ENCODE measurements at regions not wholly inside any gene's neighbourhood (a gene's known extent, or its start where the extent isn't known, plus 50 kb on each side); places are given as distances from the start of the nearest gene placed in this dataset.
A peak's percentile ranks its signal among the peaks of the same experiment; 100 is the strongest.
"Not testable (repeated sequence)": the region's sequence is repeated elsewhere in the genome, so short reads cannot be mapped to it uniquely, and the experiment has no call there.

DNA sequence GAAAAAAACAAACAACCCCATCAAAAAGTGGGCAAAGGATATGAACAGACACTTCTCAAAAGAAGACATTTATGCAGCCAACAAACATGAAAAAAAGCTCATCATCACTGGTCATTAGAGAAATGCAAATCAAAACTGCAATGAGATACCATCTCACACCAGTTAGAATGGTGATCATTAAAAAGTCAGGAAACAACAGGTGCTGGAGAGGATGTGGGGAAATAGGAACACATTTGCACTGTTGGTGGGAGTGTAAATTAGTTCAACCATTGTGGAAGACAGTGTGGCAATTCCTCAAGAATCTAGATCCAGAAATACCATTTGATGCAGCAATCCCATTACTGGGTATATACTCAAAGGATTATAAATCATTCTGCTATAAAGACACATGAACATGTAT lies 85.5 kb upstream of the WSB1 start:
- not testable (repeated sequence) for DNase-seq

DNA sequence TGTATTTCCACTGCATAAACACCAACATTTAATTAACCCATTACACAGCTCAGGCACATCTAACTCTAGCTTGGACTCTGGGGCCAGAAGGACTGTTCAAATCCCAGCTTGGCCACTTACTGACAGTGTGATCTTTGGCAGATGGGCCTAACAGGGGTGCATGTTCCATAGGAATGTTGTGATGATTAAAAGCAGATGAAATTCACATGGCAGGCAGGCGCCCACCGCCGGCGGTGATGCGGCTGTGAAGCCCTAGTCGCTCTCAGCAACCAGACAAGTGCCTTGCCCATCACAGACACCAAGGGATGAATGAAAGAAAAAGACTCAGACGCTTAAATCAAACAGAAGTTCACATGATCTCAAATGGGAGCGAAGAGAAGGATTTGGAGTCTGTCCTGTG lies 84.6 kb upstream of the WSB1 start:
- no peak for DNase-seq

DNA sequence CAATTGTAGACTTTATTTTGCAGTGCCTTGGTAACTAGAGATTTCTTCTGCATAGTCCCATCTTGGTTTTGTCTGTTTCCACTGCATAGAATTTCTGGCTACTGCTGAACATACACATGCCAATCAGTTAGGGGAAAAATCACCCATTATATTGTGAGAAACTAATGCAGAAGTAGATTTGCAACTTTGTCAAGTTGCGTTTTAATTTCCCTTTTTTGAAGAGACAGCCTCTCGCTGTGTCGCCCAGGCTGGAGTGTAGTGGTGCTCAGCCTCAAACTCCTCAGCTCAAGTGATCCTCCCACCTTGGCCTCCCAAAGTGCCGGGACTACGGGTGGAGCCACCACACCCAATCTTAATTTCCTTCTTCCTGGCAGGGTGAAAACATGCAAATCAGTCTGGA lies 83.1 kb upstream of the WSB1 start:
- DNase-seq, result not testable (repeated sequence)

GRCh38 chr17:27216836-27217235 lies 77.1 kb upstream of the WSB1 start:
- DNase-seq, result no peak

- no peak for DNase-seq
Measured at GRCh38 chr17:27217631-27218030, 76.3 kb upstream of the WSB1 start.

- no peak for DNase-seq
Measured at GRCh38 chr17:27218041-27218440, 75.9 kb upstream of the WSB1 start.

DNA sequence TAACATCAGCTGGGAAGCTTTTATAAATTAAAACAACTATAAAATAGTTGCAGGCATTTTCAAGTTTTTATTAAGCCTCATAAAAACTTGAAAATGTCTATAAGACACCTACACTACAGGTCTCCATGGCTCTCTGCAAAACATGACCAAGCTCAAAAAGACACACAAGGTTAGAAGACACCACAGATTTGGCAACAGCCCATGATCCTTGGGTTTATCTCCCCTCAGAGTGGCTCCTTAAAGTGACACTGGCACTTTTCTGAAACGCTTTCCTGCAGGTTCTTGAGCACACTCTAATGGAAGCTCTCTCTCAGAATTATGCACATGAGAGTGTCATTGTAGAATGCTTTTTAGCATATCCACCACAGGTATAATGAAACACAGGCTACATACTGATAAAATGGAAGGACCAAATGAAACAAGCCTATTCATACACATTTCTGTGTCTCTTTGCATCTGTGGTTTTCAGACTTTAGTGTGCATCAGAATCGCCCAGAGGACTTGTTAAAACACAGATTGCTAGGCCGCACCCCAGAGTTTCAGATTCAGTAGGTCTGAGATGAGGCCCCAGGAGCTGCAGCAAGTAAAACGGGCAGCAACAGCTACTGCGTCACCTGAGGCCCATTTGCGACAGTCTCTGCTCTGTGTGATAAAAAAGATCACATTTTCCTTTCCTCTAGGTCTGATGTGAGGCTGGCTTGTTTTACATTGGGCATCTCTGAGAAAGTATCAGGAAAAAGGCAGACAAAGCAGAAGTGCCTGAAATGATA lies 75.0 kb upstream of the WSB1 start:
- DNase-seq, result no peak

- no peak for DNase-seq
Measured at GRCh38 chr17:27222515-27222914, 71.4 kb upstream of the WSB1 start.

- no peak for DNase-seq
Measured at GRCh38 chr17:27224526-27225315, 69.2 kb upstream of the WSB1 start.

- no peak for DNase-seq
Measured at GRCh38 chr17:27226611-27227230, 67.2 kb upstream of the WSB1 start.

DNA sequence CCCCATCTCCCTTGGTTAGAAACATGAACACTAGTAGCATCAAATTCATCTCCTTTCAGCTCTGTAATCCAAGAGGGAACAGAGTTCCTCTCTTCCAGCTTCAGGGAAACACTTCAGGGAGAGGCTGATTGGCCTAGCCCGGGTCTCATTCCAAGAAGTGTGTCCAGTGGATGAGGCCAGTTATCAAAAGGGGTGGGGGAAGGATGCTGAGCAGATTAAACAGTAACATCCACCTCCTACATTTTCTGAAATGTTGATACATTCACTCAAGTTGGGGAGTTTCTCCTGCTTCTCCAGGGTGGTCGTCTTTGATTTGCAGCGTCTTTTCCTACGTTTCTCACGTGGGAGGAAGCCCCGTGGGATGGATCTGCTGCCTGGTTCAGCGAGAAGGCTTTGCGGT lies 62.9 kb upstream of the WSB1 start:
- no peak for DNase-seq

DNA sequence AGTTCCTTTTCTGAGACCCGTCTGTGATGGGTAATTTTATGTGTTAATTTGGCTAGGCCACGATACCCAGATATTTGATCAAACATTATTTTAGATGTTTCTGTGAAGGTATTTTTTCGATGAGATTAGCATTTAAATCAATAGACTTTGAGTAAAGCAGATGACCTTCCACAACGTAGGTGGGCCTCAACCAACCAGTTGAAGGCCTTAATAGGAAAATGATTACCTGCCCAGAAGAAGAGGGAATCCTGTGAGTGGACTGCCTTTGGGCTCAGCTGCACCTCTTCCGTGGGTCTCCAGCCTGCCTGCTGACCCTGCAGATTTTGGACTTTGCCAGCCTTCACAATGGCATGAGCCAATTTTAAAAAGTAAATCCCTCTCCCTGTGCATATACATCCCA lies 61.6 kb upstream of the WSB1 start:
- no peak for DNase-seq

DNA sequence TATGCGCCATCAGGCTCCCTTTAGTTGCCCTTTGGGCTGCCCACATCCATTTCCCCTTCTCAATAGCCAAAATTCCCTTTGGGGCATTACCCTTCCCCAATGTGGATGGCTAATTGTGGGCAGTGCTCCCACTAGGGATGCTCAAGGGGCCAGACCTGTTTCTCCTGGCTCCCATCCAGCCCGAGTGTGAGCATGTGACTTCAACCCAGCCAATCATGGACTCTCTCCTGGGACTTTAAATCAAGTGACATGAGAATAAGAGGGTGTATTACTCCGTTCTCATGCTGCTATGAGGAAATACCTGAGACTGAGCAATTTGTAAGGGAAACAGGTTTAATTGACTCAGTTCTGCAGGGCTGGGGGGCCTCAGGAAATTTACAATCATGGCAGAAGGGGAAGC lies 60.9 kb upstream of the WSB1 start:
- DNase-seq, result no peak

- DNase-seq, result no peak
Measured at GRCh38 chr17:27233776-27234175, 60.1 kb upstream of the WSB1 start.

- peak; percentile 74 for DNase-seq
Measured at GRCh38 chr17:27236717-27237315, 57.1 kb upstream of the WSB1 start.

GRCh38 chr17:27237890-27238289 lies 56.0 kb upstream of the WSB1 start:
- no peak for DNase-seq

GRCh38 chr17:27239046-27239445 lies 54.9 kb upstream of the WSB1 start:
- no peak for DNase-seq

GRCh38 chr17:27239584-27239983 lies 54.3 kb upstream of the WSB1 start:
- no peak for DNase-seq

- no peak for DNase-seq
Measured at GRCh38 chr17:27240086-27240801, 53.7 kb upstream of the WSB1 start.

- no peak for DNase-seq
Measured at GRCh38 chr17:27240802-27241155, 53.1 kb upstream of the WSB1 start.

GRCh38 chr17:27241346-27241946 lies 52.5 kb upstream of the WSB1 start:
- DNase-seq, result no peak

DNA sequence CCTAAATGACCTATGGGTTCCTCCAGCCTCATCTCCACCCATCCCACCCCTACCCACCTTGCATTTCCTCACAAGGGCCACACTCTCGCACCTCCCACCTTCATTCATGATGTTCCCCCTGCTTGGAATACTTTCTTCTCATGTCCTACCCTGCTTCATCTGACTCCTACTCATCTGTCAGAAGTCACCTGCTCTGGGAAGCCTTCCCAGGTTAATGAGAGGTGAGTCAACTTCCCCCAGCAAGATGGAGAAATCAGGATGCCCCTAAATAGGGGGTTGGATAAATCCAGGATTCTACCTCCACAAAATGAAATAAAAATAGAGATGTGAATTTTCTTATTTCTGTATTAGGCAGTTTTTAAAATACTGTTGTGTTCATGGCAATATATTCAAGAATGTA lies 51.0 kb upstream of the WSB1 start:
- DNase-seq, result no peak

All from renal pelvis (tissue), 1 donor.